GM12878 (cell line): ENCODE measurements at regions not wholly inside any gene's neighbourhood (a gene's known extent, or its start where the extent isn't known, plus 50 kb on each side); places are given as distances from the start of the nearest gene placed in this dataset.

Experiments used
- CEBPB ChIP-seq, 2 experiments: fragments of 150-350 bp in 1 of 2; IDR thresholded peaks; 2 replicates each; pipeline ENCODE4 v1.6.1; 2012 to 2014; ENCODE audit warnings: low read depth in 2 of 2, low read length in 2 of 2, borderline replicate concordance in 1 of 2, inconsistent platforms in 1 of 2
- EZH2 ChIP-seq: IDR thresholded peaks from 2 replicates; pipeline ENCODE4 v1.6.1; 2012; ENCODE audit warnings: low read depth, mild to moderate bottlenecking, control low read depth, inconsistent platforms, low read length, borderline replicate concordance; ENCODE audit not compliant: control insufficient read depth
- POLR2A ChIP-seq: IDR thresholded peaks from 2 replicates; pipeline ENCODE4 v1.6.1; 2011; ENCODE audit warnings: low read depth, mild to moderate bottlenecking, low read length
- TF ChIP-seq, protein P1 (sequence below), 3 experiments: IDR thresholded peaks in 2 of 3; conservative IDR thresholded peaks in 1 of 3; 2 replicates each; pipeline ENCODE4 v1.5.1; 2011; ENCODE audit warnings: low read depth in 3 of 3, low read length in 3 of 3, mild to moderate bottlenecking in 3 of 3, control low read depth in 2 of 3, moderate library complexity in 2 of 3, inconsistent platforms in 1 of 3, mixed read lengths in 1 of 3; ENCODE audit not compliant: control insufficient read depth in 2 of 3, insufficient read depth in 1 of 3; ENCODE audit errors: extremely low read depth in 1 of 3

DNA sequence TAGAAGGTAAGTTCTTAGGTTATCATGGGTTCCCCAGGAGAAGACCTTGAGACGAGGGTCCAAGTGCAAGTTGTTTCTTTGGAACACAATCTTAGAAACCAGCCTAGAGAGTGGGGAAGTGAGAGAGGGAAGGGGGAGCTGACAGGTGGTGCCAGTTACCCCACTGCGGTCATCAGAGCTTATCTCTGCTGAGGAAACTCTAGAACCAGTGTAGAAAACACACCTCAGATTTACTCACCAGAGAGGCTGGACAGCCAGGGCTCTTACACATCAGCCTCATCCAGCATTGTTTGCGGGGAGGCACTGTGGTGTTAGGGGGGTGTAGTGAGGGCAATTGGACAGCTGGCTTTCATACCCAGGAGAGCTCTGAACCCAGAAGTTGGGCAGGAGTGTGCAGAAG, 206.5 kb upstream of the RAI14 start:
- no peak for TF ChIP-seq EZH2
- no peak for TF ChIP-seq POLR2A
- no peak for TF ChIP-seq CEBPB (IDR thresholded peaks at IDR 0.05; ENCODE audit: borderline replicate concordance in 1 of 2, low read depth in 2 of 2, low read length in 2 of 2)
- TF ChIP-seq, protein P1, sequence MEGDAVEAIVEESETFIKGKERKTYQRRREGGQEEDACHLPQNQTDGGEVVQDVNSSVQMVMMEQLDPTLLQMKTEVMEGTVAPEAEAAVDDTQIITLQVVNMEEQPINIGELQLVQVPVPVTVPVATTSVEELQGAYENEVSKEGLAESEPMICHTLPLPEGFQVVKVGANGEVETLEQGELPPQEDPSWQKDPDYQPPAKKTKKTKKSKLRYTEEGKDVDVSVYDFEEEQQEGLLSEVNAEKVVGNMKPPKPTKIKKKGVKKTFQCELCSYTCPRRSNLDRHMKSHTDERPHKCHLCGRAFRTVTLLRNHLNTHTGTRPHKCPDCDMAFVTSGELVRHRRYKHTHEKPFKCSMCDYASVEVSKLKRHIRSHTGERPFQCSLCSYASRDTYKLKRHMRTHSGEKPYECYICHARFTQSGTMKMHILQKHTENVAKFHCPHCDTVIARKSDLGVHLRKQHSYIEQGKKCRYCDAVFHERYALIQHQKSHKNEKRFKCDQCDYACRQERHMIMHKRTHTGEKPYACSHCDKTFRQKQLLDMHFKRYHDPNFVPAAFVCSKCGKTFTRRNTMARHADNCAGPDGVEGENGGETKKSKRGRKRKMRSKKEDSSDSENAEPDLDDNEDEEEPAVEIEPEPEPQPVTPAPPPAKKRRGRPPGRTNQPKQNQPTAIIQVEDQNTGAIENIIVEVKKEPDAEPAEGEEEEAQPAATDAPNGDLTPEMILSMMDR (IDR thresholded peaks at IDR 0.05 in 2 of 3, conservative IDR thresholded peaks at IDR 0.05 in 1 of 3; ENCODE audit: control insufficient read depth in 2 of 3, extremely low read depth in 1 of 3, insufficient read depth in 1 of 3, low read depth in 3 of 3, low read length in 3 of 3), result no peak
